HG02981 (cell line): ENCODE measurements at regions not wholly inside any gene's neighbourhood (a gene's known extent, or its start where the extent isn't known, plus 50 kb on each side); places are given as distances from the start of the nearest gene placed in this dataset.
"Not testable (repeated sequence)": the region's sequence is repeated elsewhere in the genome, so short reads cannot be mapped to it uniquely, and the experiment has no call there.

ENCODE experiments used
- ATAC-seq: cut with Tn5 transposase; IDR thresholded peaks from one replicate; pipeline ENCODE4 v1.9.1; 2021; ENCODE audit warnings: mild to moderate bottlenecking, moderate library complexity; ENCODE audit not compliant: unreplicated experiment

- ATAC-seq: no peak
Observed at GRCh38 chr3:95521396-95521795, 1293.0 kb upstream of the EPHA6 start.

GRCh38 chr3:95522449-95522848 lies 1291.9 kb upstream of the EPHA6 start:
- ATAC-seq: no peak

GRCh38 chr3:95539950-95540483 lies 1274.4 kb upstream of the EPHA6 start:
- ATAC-seq: no peak

- ATAC-seq: no peak
Observed at GRCh38 chr3:95565502-95565901, 1248.9 kb upstream of the EPHA6 start.

GRCh38 chr3:95567346-95567745 lies 1247.0 kb upstream of the EPHA6 start:
- ATAC-seq: no peak

- no peak for ATAC-seq
Observed at GRCh38 chr3:95586754-95587153, 1227.6 kb upstream of the EPHA6 start.

- not testable (repeated sequence) for ATAC-seq
Observed at GRCh38 chr3:95587641-95588040, 1226.8 kb upstream of the EPHA6 start.

- ATAC-seq: no peak
Observed at GRCh38 chr3:95588473-95588872, 1225.9 kb upstream of the EPHA6 start.

- ATAC-seq: no peak
Observed at GRCh38 chr3:95595416-95596075, 1218.8 kb upstream of the EPHA6 start.

GRCh38 chr3:95607926-95608325 lies 1206.5 kb upstream of the EPHA6 start:
- no peak for ATAC-seq

- ATAC-seq: no peak
Observed at GRCh38 chr3:95609411-95609810, 1205.0 kb upstream of the EPHA6 start.

GRCh38 chr3:95612611-95613010 lies 1201.8 kb upstream of the EPHA6 start:
- no peak for ATAC-seq

GRCh38 chr3:95613993-95614392 lies 1200.4 kb upstream of the EPHA6 start:
- ATAC-seq: no peak

- ATAC-seq: no peak
Observed at GRCh38 chr3:95615592-95616310, 1198.6 kb upstream of the EPHA6 start.

GRCh38 chr3:95626107-95626506 lies 1188.3 kb upstream of the EPHA6 start:
- ATAC-seq: no peak

GRCh38 chr3:95627293-95627692 lies 1187.1 kb upstream of the EPHA6 start:
- no peak for ATAC-seq

GRCh38 chr3:95627697-95628096 lies 1186.7 kb upstream of the EPHA6 start:
- no peak for ATAC-seq

- ATAC-seq: no peak
Observed at GRCh38 chr3:95629802-95630201, 1184.6 kb upstream of the EPHA6 start.

- no peak for ATAC-seq
Observed at GRCh38 chr3:95645291-95645690, 1169.1 kb upstream of the EPHA6 start.

GRCh38 chr3:95654570-95655362 lies 1159.6 kb upstream of the EPHA6 start:
- no peak for ATAC-seq

GRCh38 chr3:95655363-95655986 lies 1158.9 kb upstream of the EPHA6 start:
- no peak for ATAC-seq
